C1 segment of cervical spinal cord (tissue), 14 donors: ENCODE measurements at regions not wholly inside any gene's neighbourhood (a gene's known extent, or its start where the extent isn't known, plus 50 kb on each side); places are given as distances from the start of the nearest gene placed in this dataset.

ENCODE experiments used
- DNase-seq, 14 donors: peaks; one replicate each; lab custom pipeline; 2025; lab: John Stamatoyannopoulos, UW

- DNase-seq = no peak
These were observed 93.0 kb upstream of the ANKRD55 start for GRCh38 chr5:56326116-56326515.

GRCh38 chr5:56325039-56325438 is 91.9 kb upstream of the ANKRD55 start:
- DNase-seq = no peak

- DNase-seq = peak in 1 of 14 donors; percentile 21
These were observed 90.4 kb upstream of the ANKRD55 start for GRCh38 chr5:56323505-56323904.

GRCh38 chr5:56322592-56322991 is 89.5 kb upstream of the ANKRD55 start:
- no peak for DNase-seq

GRCh38 chr5:56321236-56321881 is 88.2 kb upstream of the ANKRD55 start:
- DNase-seq = no peak

- DNase-seq = no peak
These were observed 87.6 kb upstream of the ANKRD55 start for GRCh38 chr5:56320686-56321085.

GRCh38 chr5:56319526-56320181 is 86.5 kb upstream of the ANKRD55 start:
- peak in 3 of 14 donors; percentile 5 to 50 (median 19) for DNase-seq

- DNase-seq = no peak
These were observed 84.9 kb upstream of the ANKRD55 start for GRCh38 chr5:56317923-56318561.

- no peak for DNase-seq
These were observed 83.3 kb upstream of the ANKRD55 start for GRCh38 chr5:56316299-56316994.

- peak in 1 of 14 donors; percentile 6 for DNase-seq
These were observed 81.4 kb upstream of the ANKRD55 start for GRCh38 chr5:56314529-56314928.

- no peak for DNase-seq
These were observed 80.5 kb upstream of the ANKRD55 start for GRCh38 chr5:56313596-56313995.

GRCh38 chr5:56313004-56313531 is 79.9 kb upstream of the ANKRD55 start:
- DNase-seq = no peak

GRCh38 chr5:56311306-56311905 is 78.3 kb upstream of the ANKRD55 start:
- DNase-seq = no peak

GRCh38 chr5:56310711-56311204 is 77.6 kb upstream of the ANKRD55 start:
- DNase-seq = no peak

GRCh38 chr5:56309262-56309826 is 76.2 kb upstream of the ANKRD55 start:
- no peak for DNase-seq

- no peak for DNase-seq
These were observed 74.7 kb upstream of the ANKRD55 start for GRCh38 chr5:56307714-56308333.

GRCh38 chr5:56306433-56307150 is 73.5 kb upstream of the ANKRD55 start:
- DNase-seq = no peak

GRCh38 chr5:56305001-56305950 is 72.1 kb upstream of the ANKRD55 start:
- no peak for DNase-seq

GRCh38 chr5:56303511-56303910 is 70.4 kb upstream of the ANKRD55 start:
- no peak for DNase-seq
